ENCODE measurements at regions not wholly inside any gene's neighbourhood (a gene's known extent, or its start where the extent isn't known, plus 50 kb on each side); places are given as distances from the start of the nearest gene placed in this dataset.

- no peaks in the 10 kb centered on the region for H3K9me3 ChIP-seq (ENCODE audit: insufficient read depth in 2 of 2, low read depth in 1 of 2, low read length in 1 of 2)
- H2BK120ac ChIP-seq (replicated peaks; ENCODE audit: low read depth, low read length), result no peak overlapping the region
- 80% methylated on average over 10 of the region's 12 CpGs; no CpG with 5 or more reads in 1 of the 2 experiments for WGBS, 2 experiments (ENCODE audit: extremely low coverage in 1 of 2, insufficient coverage in 1 of 2, insufficient read length in 1 of 2, insufficient replicate concordance in 2 of 2, low coverage in 1 of 2, low lambda C conversion rate in 2 of 2, missing lambda C conversion rate in 1 of 2)
- H3K27ac ChIP-seq (ENCODE audit: low read depth, low read length), result no peak overlapping the region
- H2BK12ac ChIP-seq (ENCODE audit: low read depth, low read length), result no peak overlapping the region; the same call in 1 of the 2 replicates
- no peak overlapping the region for H4K5ac ChIP-seq (ENCODE audit: insufficient read length, low read depth, low read length)
- no peaks in the 10 kb centered on the region for H4K20me1 ChIP-seq (replicated peaks in 1 of 2; ENCODE audit: control insufficient read depth in 1 of 2, insufficient read depth in 2 of 2, low read length in 2 of 2)
- CTCF ChIA-PET (ENCODE audit: partially characterized antibody), result interaction anchor here (0.7 to 1.6 kb wide), 4 partner anchors 22 to 111 kb away, joined by 3 to 6 read pairs (median 4); no protein-coding TSS in a partner anchor
- H3K36me3 ChIP-seq (ENCODE audit: control insufficient read depth in 2 of 4, insufficient read depth in 4 of 4, low read length in 3 of 4), result no peaks in the 10 kb centered on the region
- H2AFZ ChIP-seq (ENCODE audit: low read length), result no peak overlapping the region
- H3K4ac ChIP-seq (replicated peaks; ENCODE audit: insufficient read length, low read depth, low read length), result peak overlapping the region; percentile 44
- H2BK15ac ChIP-seq (ENCODE audit: low read length), result peak overlapping the region; percentile 88; the same call in 1 of the 2 replicates
- H3K79me1 ChIP-seq (ENCODE audit: low read depth, low read length), result no peaks in the 10 kb centered on the region
- H3K23me2 ChIP-seq (ENCODE audit: low read depth, low read length), result no peaks in the 10 kb centered on the region
- H3K18ac ChIP-seq (ENCODE audit: extremely low read depth, low read length), result no peak overlapping the region
- POLR2A ChIA-PET (ENCODE audit: partially characterized antibody), result interaction anchor here (0.6 kb wide), 1 partner anchor 301 kb away, joined by 3 read pairs; no protein-coding TSS in a partner anchor
- FAIRE-seq, result no peak
- no peak overlapping the region for H4K8ac ChIP-seq (ENCODE audit: extremely low read depth, insufficient read depth, low read length)
- no peak overlapping the region for H3K4me2 ChIP-seq (ENCODE audit: insufficient read depth in 1 of 2, low read depth in 2 of 2, low read length in 2 of 2)
- no peak overlapping the region for H2AK5ac ChIP-seq (ENCODE audit: low read depth, low read length)
- H3K79me2 ChIP-seq (ENCODE audit: control insufficient read depth in 1 of 2, insufficient read depth in 2 of 2, low read length in 2 of 2), result no peaks in the 10 kb centered on the region
- no peak overlapping the region for H3K56ac ChIP-seq (replicated peaks; ENCODE audit: insufficient read length, low read depth, low read length)
- DNase-seq (ENCODE audit: low read depth in 1 of 2, low spot score in 2 of 2), result no peak
- H3K14ac ChIP-seq (ENCODE audit: insufficient read length), result no peak overlapping the region
- peak overlapping the region; percentile 21 for H3K23ac ChIP-seq (ENCODE audit: insufficient read length)
- H3K9ac ChIP-seq (replicated peaks in 1 of 4; ENCODE audit: extremely low read depth in 1 of 4, low read depth in 3 of 4, low read length in 3 of 4), result no peak overlapping the region
- no peak overlapping the region for H2BK5ac ChIP-seq (ENCODE audit: low read depth, low read length)
- no peak overlapping the region for H4K91ac ChIP-seq (replicated peaks; ENCODE audit: insufficient read length, low read length)
- TF ChIP-seq RFX5 (IDR thresholded peaks at IDR 0.05; ENCODE audit: borderline replicate concordance, low read depth, low read length) (no peak), SIRT6 (IDR thresholded peaks at IDR 0.05; ENCODE audit: low read length) (no peak), CHD1 (IDR thresholded peaks at IDR 0.05; ENCODE audit: low read depth, low read length) (no peak), YY1 (IDR thresholded peaks at IDR 0.05; ENCODE audit: low read depth, low read length) (no peak), GABPA (IDR thresholded peaks at IDR 0.05; ENCODE audit: borderline replicate concordance, insufficient read depth, low read length) (no peak), USF2 (IDR thresholded peaks at IDR 0.05; ENCODE audit: low read length) (no peak), CTBP2 (IDR thresholded peaks at IDR 0.05; ENCODE audit: borderline replicate concordance, insufficient read depth, insufficient read length, low read length) (no peak), SRF (IDR thresholded peaks at IDR 0.05; ENCODE audit: low read depth, low read length) (no peak), MAX (IDR thresholded peaks at IDR 0.05) (no peak), SP4 (IDR thresholded peaks at IDR 0.05; ENCODE audit: low read length) (no peak), CBX8 (IDR thresholded peaks at IDR 0.05; ENCODE audit: borderline replicate concordance, low read depth, low read length) (no peak)
- no peak overlapping the region for H3K4me3 ChIP-seq (ENCODE audit: extremely low read depth in 1 of 4, insufficient read depth in 2 of 4, low read depth in 3 of 4, low read length in 4 of 4)
- peaks cover 0 to 3% (median 0%) of the 10 kb centered on the region in 4 experiments; a peak in 1 of 7 replicates for H3K4me1 ChIP-seq (replicated peaks in 1 of 4; ENCODE audit: control insufficient read depth in 3 of 4, insufficient read depth in 4 of 4, low read length in 3 of 4)
- 0 out of 2 replicates have a peak overlapping the region, but pooled peaks have one; percentile 72 for H2BK20ac ChIP-seq (ENCODE audit: low read length)
- no peaks in the 10 kb centered on the region for H3K27me3 ChIP-seq (replicated peaks in 1 of 4; ENCODE audit: control insufficient read depth in 3 of 4, extremely low read depth in 1 of 4, insufficient read depth in 3 of 4, low read length in 3 of 4)
Measured at GRCh38 chr15:100762289-100762688, 117.3 kb upstream of the ALDH1A3 start.

Data from H1 (cell line).